ENCODE measurements at regions not wholly inside any gene's neighbourhood (a gene's known extent, or its start where the extent isn't known, plus 50 kb on each side); places are given as distances from the start of the nearest gene placed in this dataset.
"Not testable (repeated sequence)": the region's sequence is repeated elsewhere in the genome, so short reads cannot be mapped to it uniquely, and the experiment has no call there.

GRCh38 chr3:74978684-74979083 is 364.2 kb upstream of the CNTN3 start:
- DNase-seq = no peak
- Histone ChIP-seq H3K9me3 (ENCODE audit: control extremely low read depth in 1 of 3, control insufficient read depth in 2 of 3, insufficient read depth in 1 of 3, low read length in 2 of 3) (peaks cover 0 to 2% (median 0%) of the 10 kb centered on the region in 3 donors), H3K27ac (ENCODE audit: low read length in 2 of 2) (no peak overlapping the region), H3K36me3 (replicated peaks in 1 of 2; ENCODE audit: control extremely low read depth in 1 of 2, control insufficient read depth in 1 of 2, extremely low read depth in 1 of 2, insufficient read depth in 2 of 2, low read length in 1 of 2) (no peaks in the 10 kb centered on the region), H4K20me1 (ENCODE audit: control insufficient read depth, insufficient read depth, low read length, poor library complexity, severe bottlenecking) (no peaks in the 10 kb centered on the region), H3K4me3 (ENCODE audit: control extremely low read depth in 1 of 5, extremely low read depth in 1 of 5, insufficient read depth in 1 of 5, low read depth in 2 of 5, low read length in 4 of 5) (no peak overlapping the region), H3K4me2 (replicated peaks; ENCODE audit: low read depth, low read length, poor library complexity, severe bottlenecking) (no peak overlapping the region), H3K9ac (ENCODE audit: low read length) (no peak overlapping the region), H3K79me2 (ENCODE audit: control insufficient read depth, insufficient read depth, low read length) (no peaks in the 10 kb centered on the region), H3K27me3 (replicated peaks in 1 of 4; ENCODE audit: control extremely low read depth in 1 of 4, control insufficient read depth in 3 of 4, insufficient read depth in 4 of 4, low read length in 3 of 4) (no peaks in the 10 kb centered on the region), H3K4me1 (ENCODE audit: control insufficient read depth in 2 of 2, insufficient read depth in 2 of 2, low read length in 2 of 2) (no peaks in the 10 kb centered on the region), H2AFZ (ENCODE audit: insufficient read depth, low read depth, low read length, poor library complexity, severe bottlenecking) (no peak overlapping the region)
- POLR2A ChIA-PET = no interaction called here
- no peak for TF ChIP-seq EZH2 (IDR thresholded peaks at IDR 0.05; ENCODE audit: borderline replicate concordance, insufficient read depth, low read depth, low read length, poor library complexity, severe bottlenecking)
- TF ChIP-seq, protein P1, sequence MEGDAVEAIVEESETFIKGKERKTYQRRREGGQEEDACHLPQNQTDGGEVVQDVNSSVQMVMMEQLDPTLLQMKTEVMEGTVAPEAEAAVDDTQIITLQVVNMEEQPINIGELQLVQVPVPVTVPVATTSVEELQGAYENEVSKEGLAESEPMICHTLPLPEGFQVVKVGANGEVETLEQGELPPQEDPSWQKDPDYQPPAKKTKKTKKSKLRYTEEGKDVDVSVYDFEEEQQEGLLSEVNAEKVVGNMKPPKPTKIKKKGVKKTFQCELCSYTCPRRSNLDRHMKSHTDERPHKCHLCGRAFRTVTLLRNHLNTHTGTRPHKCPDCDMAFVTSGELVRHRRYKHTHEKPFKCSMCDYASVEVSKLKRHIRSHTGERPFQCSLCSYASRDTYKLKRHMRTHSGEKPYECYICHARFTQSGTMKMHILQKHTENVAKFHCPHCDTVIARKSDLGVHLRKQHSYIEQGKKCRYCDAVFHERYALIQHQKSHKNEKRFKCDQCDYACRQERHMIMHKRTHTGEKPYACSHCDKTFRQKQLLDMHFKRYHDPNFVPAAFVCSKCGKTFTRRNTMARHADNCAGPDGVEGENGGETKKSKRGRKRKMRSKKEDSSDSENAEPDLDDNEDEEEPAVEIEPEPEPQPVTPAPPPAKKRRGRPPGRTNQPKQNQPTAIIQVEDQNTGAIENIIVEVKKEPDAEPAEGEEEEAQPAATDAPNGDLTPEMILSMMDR (IDR thresholded peaks at IDR 0.05) = no peak
- Mint-ChIP-seq H3K9me3 (ENCODE audit: insufficient read depth) (peaks cover 9% of the 10 kb centered on the region), H3K27me3 (no peaks in the 10 kb centered on the region), H3K27ac (no peak overlapping the region), H3K4me3 (no peak overlapping the region), H3K4me1 (no peaks in the 10 kb centered on the region)
- CTCF ChIA-PET = no interaction called here
- ATAC-seq (ENCODE audit: low read depth) = no peak
- no CpG with 5 or more reads among the region's 4 CpGs for WGBS (ENCODE audit: insufficient coverage)
- intact Hi-C loops (cut with micrococcal nuclease) = no loop called here

DNA sequence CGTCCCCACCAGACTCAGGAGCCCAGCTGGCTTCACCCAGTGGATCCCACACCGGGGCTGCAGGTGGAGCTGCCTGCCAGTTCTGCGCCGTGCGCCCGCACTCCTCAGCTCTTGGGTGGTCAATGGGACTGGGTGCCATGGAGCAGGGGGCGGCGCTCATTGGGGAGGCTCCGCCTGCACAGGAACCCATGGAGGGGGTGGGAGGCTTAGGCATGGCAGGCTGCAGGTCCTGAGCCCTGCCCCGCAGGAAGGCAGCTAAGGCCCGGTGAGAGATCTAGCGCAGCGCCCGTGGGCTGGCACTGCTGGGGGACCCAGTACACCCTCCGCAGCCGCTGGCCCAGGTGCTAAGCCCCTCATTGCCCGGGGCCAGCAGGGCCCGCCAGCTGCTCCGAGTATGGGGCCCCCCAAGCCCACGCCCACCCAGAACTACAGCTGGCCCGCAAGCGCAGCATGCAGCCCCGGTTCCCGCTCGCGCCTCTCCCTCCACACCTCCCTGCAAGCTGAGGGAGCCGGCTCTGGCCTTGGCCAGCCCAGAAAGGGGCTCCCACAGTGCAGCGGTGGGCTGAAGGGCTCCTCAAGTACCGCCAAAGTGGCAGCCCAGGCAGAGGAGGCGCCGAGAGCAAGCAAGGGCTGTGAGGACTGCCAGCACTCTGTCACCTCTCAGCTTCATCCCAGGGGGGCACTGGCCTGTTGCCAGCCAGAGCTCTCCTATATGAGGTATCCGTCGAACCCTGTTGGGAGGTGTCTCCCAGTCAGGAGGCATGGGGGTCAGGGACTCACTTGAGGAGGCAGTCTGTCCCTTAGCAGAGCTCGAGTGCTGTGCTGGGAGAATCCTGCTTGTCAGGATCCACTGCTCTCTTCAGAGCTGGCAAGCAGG is 370.8 kb upstream of the CNTN3 start:
- H3K9me3 ChIP-seq (ENCODE audit: control extremely low read depth in 1 of 3, control insufficient read depth in 2 of 3, insufficient read depth in 1 of 3, low read length in 2 of 3); H4K20me1 ChIP-seq (ENCODE audit: control insufficient read depth, insufficient read depth, low read length, poor library complexity, severe bottlenecking); H3K9ac ChIP-seq (ENCODE audit: low read length); H3K36me3 ChIP-seq (replicated peaks in 1 of 2; ENCODE audit: control extremely low read depth in 1 of 2, control insufficient read depth in 1 of 2, extremely low read depth in 1 of 2, insufficient read depth in 2 of 2, low read length in 1 of 2); H3K9me3 Mint-ChIP-seq (ENCODE audit: insufficient read depth); H3K27ac Mint-ChIP-seq; ATAC-seq (ENCODE audit: low read depth); H3K4me3 Mint-ChIP-seq; H3K4me2 ChIP-seq (replicated peaks; ENCODE audit: low read depth, low read length, poor library complexity, severe bottlenecking); H3K4me1 ChIP-seq (ENCODE audit: control insufficient read depth in 2 of 2, insufficient read depth in 2 of 2, low read length in 2 of 2); H2AFZ ChIP-seq (ENCODE audit: insufficient read depth, low read depth, low read length, poor library complexity, severe bottlenecking); H3K4me3 ChIP-seq (ENCODE audit: control extremely low read depth in 1 of 5, extremely low read depth in 1 of 5, insufficient read depth in 1 of 5, low read depth in 2 of 5, low read length in 4 of 5); H3K4me1 Mint-ChIP-seq; intact Hi-C loops (cut with micrococcal nuclease); H3K27ac ChIP-seq (ENCODE audit: low read length in 2 of 2); POLR2A ChIA-PET; H3K27me3 Mint-ChIP-seq; H3K27me3 ChIP-seq (replicated peaks in 1 of 4; ENCODE audit: control extremely low read depth in 1 of 4, control insufficient read depth in 3 of 4, insufficient read depth in 4 of 4, low read length in 3 of 4); CTCF ChIA-PET; DNase-seq; H3K79me2 ChIP-seq (ENCODE audit: control insufficient read depth, insufficient read depth, low read length): not testable (repeated sequence)
- whole genome bisulfite sequencing (ENCODE audit: insufficient coverage) = 93% methylated on average over 26 of the region's 34 CpGs
